ENCODE measurements at regions not wholly inside any gene's neighbourhood (a gene's known extent, or its start where the extent isn't known, plus 50 kb on each side); places are given as distances from the start of the nearest gene placed in this dataset.

GRCh38 chr9:12170456-12170855 is 522.7 kb upstream of the TYRP1 start:
- no peaks in the 10 kb centered on the region for H3K79me2 ChIP-seq
- no peaks in the 10 kb centered on the region for H3K4me1 ChIP-seq (ENCODE audit: insufficient read depth)
- H3K9me2 ChIP-seq (replicated peaks; ENCODE audit: insufficient read depth), result no peaks in the 10 kb centered on the region
- no peak overlapping the region for H3K4me2 ChIP-seq
- no peak overlapping the region for H2AFZ ChIP-seq
- peak; percentile 15 for DNase-seq (ENCODE audit: low spot score)
- H3K27me3 ChIP-seq, result no peaks in the 10 kb centered on the region
- H3K4me3 ChIP-seq, result no peak overlapping the region
- TF ChIP-seq EZH2phosphoT487 (IDR thresholded peaks at IDR 0.05; ENCODE audit: low read depth, severe bottlenecking, unreplicated experiment), result no peak
- TF ChIP-seq CTCF (IDR thresholded peaks at IDR 0.05; ENCODE audit: poor library complexity), result no peak
- no peaks in the 10 kb centered on the region for H3K36me3 ChIP-seq (replicated peaks; ENCODE audit: insufficient read depth, low read depth)
- WGBS (ENCODE audit: low lambda C conversion rate, missing lambda C conversion rate), result 71% methylated on average over 1 of the region's 1 CpG
- H3K9me3 ChIP-seq (ENCODE audit: low read depth), result no peaks in the 10 kb centered on the region
- no peaks in the 10 kb centered on the region for H4K20me1 ChIP-seq (ENCODE audit: insufficient read depth, poor library complexity, severe bottlenecking)
- peak overlapping the region; percentile 74 for H3K27ac ChIP-seq

GRCh38 chr9:12178634-12179033 is 514.6 kb upstream of the TYRP1 start:
- H3K9me2 ChIP-seq (replicated peaks; ENCODE audit: insufficient read depth), result no peaks in the 10 kb centered on the region
- no peak overlapping the region for H3K4me3 ChIP-seq
- no peak overlapping the region for H2AFZ ChIP-seq
- TF ChIP-seq CTCF (IDR thresholded peaks at IDR 0.05; ENCODE audit: poor library complexity), result no peak
- no peak for TF ChIP-seq EZH2phosphoT487 (IDR thresholded peaks at IDR 0.05; ENCODE audit: low read depth, severe bottlenecking, unreplicated experiment)
- TF ChIP-seq EZH2 (IDR thresholded peaks at IDR 0.05; ENCODE audit: borderline replicate concordance), result no peak
- no peak overlapping the region for H3K27ac ChIP-seq
- no peak overlapping the region for H3K4me2 ChIP-seq
- H3K9me3 ChIP-seq (ENCODE audit: low read depth), result no peaks in the 10 kb centered on the region
- no peaks in the 10 kb centered on the region for H3K4me1 ChIP-seq (ENCODE audit: insufficient read depth)
- 96% methylated on average over 1 of the region's 1 CpG for WGBS (ENCODE audit: low lambda C conversion rate, missing lambda C conversion rate)
- no peaks in the 10 kb centered on the region for H3K27me3 ChIP-seq
- no peaks in the 10 kb centered on the region for H4K20me1 ChIP-seq (ENCODE audit: insufficient read depth, poor library complexity, severe bottlenecking)
- H3K36me3 ChIP-seq (replicated peaks; ENCODE audit: insufficient read depth, low read depth), result no peaks in the 10 kb centered on the region
- no peak for DNase-seq (ENCODE audit: low spot score)
- no peaks in the 10 kb centered on the region for H3K79me2 ChIP-seq

- no peak overlapping the region for H3K4me3 ChIP-seq
- no peaks in the 10 kb centered on the region for H4K20me1 ChIP-seq (ENCODE audit: insufficient read depth, poor library complexity, severe bottlenecking)
- no peaks in the 10 kb centered on the region for H3K27me3 ChIP-seq
- no peak overlapping the region for H2AFZ ChIP-seq
- no peaks in the 10 kb centered on the region for H3K9me2 ChIP-seq (replicated peaks; ENCODE audit: insufficient read depth)
- H3K27ac ChIP-seq, result no peak overlapping the region
- H3K4me1 ChIP-seq (ENCODE audit: insufficient read depth), result no peaks in the 10 kb centered on the region
- H3K36me3 ChIP-seq (replicated peaks; ENCODE audit: insufficient read depth, low read depth), result no peaks in the 10 kb centered on the region
- H3K4me2 ChIP-seq, result no peak overlapping the region
- no peaks in the 10 kb centered on the region for H3K9me3 ChIP-seq (ENCODE audit: low read depth)
- no peaks in the 10 kb centered on the region for H3K79me2 ChIP-seq
- 100% methylated on average over 1 of the region's 1 CpG for WGBS (ENCODE audit: low lambda C conversion rate, missing lambda C conversion rate)
- no peak for DNase-seq (ENCODE audit: low spot score)
- TF ChIP-seq CTCF (IDR thresholded peaks at IDR 0.05; ENCODE audit: poor library complexity), result no peak
- TF ChIP-seq EZH2phosphoT487 (IDR thresholded peaks at IDR 0.05; ENCODE audit: low read depth, severe bottlenecking, unreplicated experiment), result no peak
- no peak for TF ChIP-seq EZH2 (IDR thresholded peaks at IDR 0.05; ENCODE audit: borderline replicate concordance)
Observed at GRCh38 chr9:12182806-12183205, 510.4 kb upstream of the TYRP1 start.

DNA sequence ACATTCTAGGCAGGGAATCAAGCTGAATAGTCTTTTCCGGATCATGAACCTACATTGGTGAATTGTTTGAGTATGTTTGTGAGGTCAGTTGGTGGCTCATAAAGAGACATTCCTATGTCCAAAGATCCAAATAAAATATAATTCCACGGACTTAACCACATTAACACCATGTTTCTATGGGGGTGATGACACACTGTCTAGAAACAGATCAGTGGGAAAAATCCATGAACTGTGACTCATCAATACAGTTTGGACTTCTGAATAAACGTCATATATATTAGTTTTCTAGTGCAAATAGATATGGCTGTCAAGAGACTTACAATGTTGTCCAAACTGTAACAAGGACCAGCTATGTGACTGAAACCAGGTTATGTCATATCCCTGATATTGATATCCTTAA is 509.9 kb upstream of the TYRP1 start:
- Histone ChIP-seq H3K36me3 (replicated peaks; ENCODE audit: insufficient read depth, low read depth) (no peaks in the 10 kb centered on the region), H2AFZ (no peak overlapping the region), H3K4me3 (no peak overlapping the region), H3K9me2 (replicated peaks; ENCODE audit: insufficient read depth) (no peaks in the 10 kb centered on the region), H4K20me1 (ENCODE audit: insufficient read depth, poor library complexity, severe bottlenecking) (no peaks in the 10 kb centered on the region), H3K9me3 (ENCODE audit: low read depth) (no peaks in the 10 kb centered on the region), H3K27ac (no peak overlapping the region), H3K79me2 (no peaks in the 10 kb centered on the region), H3K4me2 (no peak overlapping the region), H3K4me1 (ENCODE audit: insufficient read depth) (no peaks in the 10 kb centered on the region), H3K27me3 (no peaks in the 10 kb centered on the region)
- TF ChIP-seq EZH2 (IDR thresholded peaks at IDR 0.05; ENCODE audit: borderline replicate concordance) (no peak), CTCF (IDR thresholded peaks at IDR 0.05; ENCODE audit: poor library complexity) (no peak), EZH2phosphoT487 (IDR thresholded peaks at IDR 0.05; ENCODE audit: low read depth, severe bottlenecking, unreplicated experiment) (no peak)
- DNase-seq (ENCODE audit: low spot score), result no peak
- 87% methylated on average over 3 of the region's 3 CpGs for WGBS (ENCODE audit: low lambda C conversion rate, missing lambda C conversion rate)

All from hepatocyte (in vitro differentiated cells).